ENCODE measurements at regions not wholly inside any gene's neighbourhood (a gene's known extent, or its start where the extent isn't known, plus 50 kb on each side); places are given as distances from the start of the nearest gene placed in this dataset.

DNA sequence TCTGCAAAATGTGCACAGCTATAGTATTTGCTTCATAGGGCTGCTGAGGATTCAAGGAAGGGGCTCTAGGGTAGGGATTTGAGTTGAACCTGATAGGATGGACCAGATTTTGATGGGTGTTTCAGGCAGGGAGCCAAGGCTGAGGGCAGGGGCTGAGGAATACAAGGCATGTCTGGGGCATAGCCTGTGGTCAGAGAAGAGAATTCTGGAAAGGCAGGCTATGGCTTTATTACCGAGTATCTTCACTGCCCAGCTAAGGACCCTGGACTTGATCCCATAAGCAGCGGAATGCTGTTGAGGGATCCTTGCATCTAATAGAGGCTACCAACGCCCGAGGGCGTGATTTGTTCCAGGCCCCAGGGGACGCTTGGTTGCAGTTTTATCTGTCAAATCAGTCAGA, 193.0 kb upstream of the TLE3 start:
- DNase-seq: no peak

DNA sequence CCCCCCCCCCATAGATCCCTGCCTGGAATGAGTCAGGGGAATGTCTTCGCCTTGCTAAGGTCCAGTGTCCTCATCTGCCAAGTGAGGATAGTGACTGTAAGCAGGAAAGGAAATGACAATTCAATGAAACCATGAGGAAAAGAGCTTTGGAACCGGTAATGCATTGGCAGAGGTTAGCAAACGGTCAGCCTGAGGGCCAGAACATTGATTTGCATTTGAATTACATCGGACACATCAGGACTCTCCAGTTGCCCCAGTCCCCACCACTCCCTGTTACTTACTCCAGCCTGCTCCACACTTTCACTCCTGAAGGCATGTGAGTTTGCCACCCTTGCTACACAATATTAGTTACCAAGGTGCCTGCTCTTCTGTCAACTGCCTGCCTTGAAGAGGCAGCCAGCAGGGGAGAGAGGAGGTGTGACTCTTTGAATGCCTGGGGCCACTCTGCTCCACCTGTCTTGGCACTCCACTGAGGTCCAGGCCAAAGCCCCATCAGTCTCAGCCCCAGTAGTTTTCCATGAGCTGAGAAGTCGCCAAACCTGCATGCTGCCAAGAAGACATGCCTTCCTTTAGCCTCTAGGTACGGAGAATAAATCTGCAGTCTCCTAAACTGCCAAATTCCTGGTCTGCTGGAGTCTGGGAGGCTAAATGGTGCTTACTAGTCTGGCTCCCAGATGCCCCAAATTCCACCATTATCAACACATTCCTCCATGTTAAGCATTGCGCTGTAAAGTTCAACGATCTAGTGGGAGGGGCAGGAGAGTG, 191.7 kb upstream of the TLE3 start:
- no peak for DNase-seq

DNA sequence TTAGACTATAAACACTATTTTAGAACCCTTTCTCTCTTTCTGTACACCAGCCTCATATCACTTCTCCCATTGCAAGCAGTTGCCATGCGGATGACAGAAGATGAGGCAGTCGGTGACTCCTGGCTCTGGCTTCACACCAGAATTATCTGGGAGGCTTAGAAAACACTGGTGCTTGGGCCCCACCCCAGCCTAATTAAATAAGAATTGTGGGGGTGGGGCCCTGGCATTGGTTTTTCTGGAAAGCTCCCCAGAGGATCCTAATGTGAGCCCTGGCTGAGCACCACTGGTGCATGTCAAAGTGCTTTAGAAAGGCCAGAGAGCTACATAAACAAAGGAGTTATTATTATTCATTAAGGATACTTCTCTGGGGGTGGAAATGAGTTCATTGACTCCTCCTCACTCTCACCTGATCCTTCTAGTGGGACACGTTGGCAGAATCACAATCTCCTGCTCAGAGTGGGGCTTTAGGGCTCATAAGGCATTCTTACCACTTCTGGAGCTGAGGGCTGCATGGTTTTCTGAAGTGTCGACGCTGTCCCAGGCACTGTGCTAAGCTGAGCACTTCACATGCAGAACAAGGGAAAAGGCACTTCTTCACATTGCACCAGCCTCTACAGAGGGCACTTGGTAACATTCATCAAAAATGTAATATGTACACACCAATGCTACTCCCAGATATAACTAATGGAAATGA, 188.5 kb upstream of the TLE3 start:
- DNase-seq: no peak

DNA sequence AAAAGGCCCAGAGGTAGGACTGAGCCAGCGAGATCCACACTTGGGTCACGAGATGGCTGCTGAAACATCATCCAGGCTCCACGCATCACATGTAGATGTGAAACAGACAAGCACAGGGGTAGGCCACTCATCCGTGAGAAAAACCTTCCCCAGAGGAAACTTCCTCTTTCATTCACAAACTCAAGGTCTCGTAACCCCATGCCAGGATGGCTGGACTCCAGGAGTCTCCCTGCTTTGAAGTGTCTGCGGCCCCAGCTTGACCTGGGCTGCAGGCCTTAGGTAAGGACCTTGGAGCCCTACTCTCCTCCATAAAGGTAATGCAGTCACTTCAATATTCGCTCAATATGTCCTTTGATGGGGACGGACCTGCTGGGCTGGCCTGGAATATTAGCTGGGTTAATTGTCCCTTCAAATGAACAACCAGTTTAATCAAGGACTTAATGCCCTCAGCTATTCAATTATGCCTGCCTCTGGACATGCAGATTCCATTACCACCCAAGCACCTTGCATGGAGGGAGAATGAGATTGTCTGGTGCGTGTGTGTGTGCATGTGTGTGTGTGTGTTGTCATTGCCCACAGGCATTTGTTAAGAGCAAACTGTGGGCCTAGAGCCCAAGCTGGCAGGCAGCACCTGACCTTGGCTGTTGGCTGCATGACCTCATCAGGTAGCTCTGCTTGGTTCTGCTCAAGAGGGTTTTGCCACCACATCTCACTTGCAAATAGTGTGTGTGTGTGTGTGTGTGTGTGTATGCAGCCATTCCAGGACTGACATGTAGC, 186.9 kb upstream of the TLE3 start:
- no peak for DNase-seq

DNA sequence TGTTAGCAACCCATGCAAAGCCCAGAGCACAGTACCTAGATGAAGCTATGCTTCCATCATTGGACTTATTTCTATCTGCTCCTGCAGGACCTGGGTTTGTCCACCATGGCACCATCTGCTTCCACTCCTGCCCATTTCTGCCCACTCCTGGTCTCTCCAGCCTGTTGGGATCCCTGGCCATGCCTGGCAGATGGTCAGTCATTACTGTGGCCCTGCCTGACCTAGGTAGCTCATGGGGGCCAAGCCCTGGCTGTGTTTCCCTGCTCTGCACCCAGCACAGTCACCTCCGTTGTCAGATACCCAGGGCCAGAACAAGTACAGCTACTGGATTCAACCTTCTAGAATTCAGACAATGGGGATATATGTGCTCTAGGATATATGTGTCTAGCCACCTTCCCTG, 185.8 kb upstream of the TLE3 start:
- DNase-seq: no peak

DNA sequence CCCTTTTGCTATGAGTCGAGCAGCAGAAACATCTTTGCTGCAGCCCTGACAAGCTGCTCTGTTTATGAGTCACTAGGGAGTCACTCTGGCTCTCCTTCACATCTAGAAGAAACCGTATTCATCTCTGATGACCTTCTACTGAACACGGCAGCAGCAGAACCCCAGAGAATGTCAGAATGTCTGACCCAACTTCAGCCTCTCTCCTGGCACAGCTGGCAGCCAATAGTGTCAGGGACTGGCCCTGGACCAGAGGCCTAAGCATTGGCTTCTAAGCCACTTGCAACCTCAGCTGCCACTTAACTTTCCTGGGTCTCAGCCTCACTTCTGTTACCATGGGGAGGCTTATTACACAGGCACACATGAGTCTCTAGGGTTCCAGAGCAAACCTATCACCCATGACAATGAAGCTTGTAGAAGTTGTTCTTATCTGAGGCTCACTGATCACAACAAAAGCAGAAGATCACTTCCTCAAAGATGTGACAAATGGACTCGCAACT, 184.1 kb upstream of the TLE3 start:
- DNase-seq: no peak

DNA sequence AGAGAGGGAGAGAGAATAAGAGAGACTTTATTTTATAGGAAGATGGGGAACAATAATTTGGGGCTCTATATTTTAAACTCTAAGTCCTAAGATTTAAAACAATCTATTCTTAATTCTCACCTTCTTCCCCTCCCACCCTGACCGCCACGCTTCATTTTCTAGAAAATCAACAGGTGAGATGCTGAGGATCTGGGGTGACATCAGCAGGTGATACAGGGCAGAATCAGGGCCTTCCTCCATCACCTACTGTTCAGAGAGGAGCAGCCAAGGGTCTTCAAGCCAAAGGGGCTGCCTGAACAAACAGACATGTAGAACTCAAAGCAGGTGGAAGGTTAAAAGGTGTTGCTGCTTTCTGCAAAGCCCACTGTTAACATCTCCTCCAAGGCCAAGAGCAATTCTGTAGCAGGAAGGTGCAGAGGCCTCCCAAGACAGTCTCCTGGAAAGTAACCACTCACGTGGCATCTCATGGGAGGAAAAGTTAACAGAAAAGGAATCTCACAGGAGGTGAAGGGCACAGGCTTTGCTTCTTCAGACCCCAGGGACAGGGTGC, 183.6 kb upstream of the TLE3 start:
- DNase-seq: no peak

DNA sequence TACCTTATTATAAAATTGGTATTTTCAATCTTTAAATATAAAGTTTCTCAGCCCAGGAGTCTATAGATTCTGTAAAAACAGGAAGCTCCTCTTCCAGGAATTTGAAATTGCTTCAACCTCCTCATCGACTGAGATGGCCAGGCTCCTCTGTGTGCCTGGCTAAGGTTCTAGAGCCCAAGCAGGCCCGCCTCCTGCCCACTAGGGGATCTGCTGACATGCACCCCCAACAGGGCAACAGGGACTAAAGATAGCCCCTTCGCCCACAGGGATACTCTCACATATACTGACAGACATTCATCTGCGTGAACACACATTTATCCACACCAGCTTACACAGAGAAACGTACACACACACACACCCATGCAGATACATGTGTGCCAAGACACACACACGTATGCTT, 183.1 kb upstream of the TLE3 start:
- DNase-seq: no peak

DNA sequence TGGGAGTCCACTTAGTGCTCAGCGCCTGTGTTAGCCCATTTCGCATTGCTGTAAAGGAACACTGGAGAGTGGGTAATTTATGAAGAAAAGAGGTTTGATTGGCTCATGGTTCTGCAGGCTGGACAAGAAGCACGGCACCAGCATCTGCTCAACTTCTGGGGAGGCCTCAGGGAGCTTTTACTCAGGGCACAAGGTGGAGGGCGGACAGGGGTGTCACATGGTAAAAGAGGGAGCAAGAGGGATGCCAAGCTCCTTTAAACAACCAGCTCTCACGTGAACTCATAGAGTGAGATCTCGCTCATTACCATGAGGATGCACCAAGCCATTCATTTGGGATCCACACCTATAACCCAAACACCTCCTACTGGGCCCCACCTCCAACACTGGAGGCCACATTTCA, 181.4 kb upstream of the TLE3 start:
- no peak for DNase-seq

DNA sequence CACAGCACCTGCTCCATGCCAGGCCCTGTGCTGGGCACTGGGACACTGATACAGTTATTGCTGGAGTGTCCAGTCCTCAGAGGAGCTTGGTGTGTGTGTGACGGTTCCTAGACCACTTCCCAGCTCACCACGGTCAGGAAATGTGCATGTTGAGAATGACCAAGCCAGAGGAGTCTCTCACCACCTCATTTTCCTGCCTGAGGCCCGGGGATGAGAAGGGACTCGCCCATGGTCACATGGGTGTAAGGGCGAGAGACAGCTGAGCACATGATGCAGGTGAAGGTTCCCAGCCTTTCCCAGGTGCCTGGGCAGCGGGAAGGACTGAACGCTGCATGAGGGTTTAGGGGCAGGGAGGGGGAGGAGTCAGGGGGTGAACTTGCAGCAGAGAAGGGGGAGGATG, 180.9 kb upstream of the TLE3 start:
- DNase-seq: no peak

DNA sequence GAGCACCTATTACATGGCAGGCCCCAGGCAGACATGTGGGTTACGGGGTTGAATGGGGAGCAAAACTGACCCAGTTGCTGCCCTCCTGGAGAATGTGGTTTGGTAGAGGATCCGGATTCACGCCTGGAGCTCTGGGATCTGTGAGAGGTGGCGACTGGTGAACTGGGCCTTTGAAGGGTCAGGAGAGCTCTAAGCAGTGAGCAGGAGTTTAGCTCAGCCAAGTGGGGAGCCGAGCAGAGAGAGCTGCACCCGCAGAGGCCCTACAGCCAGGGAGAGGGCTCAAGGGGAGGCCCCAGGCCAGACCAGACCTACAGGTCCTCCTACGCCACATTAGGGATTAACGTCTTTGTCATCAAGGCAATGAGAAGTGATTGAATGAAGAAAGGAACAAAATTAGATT, 179.8 kb upstream of the TLE3 start:
- no peak for DNase-seq

DNA sequence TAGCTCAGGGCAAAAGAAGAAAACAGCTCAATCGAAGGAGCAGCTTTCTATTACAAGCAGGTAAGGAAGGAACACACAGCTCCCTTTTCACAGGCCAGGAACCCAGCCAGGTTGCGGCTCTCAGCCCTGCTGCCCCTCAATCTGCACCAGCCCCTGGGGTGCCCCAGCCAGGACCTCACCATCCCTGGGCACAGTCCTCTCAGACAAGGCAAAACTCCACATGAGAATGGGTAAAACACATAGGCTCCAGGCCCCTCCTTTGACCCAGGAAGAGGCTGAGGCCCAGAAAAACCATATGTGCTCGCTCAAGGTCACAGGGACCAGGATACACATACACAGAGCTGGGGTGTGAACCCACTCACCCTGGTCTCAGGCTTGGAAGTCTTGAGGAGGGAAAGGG, 178.7 kb upstream of the TLE3 start:
- no peak for DNase-seq

DNA sequence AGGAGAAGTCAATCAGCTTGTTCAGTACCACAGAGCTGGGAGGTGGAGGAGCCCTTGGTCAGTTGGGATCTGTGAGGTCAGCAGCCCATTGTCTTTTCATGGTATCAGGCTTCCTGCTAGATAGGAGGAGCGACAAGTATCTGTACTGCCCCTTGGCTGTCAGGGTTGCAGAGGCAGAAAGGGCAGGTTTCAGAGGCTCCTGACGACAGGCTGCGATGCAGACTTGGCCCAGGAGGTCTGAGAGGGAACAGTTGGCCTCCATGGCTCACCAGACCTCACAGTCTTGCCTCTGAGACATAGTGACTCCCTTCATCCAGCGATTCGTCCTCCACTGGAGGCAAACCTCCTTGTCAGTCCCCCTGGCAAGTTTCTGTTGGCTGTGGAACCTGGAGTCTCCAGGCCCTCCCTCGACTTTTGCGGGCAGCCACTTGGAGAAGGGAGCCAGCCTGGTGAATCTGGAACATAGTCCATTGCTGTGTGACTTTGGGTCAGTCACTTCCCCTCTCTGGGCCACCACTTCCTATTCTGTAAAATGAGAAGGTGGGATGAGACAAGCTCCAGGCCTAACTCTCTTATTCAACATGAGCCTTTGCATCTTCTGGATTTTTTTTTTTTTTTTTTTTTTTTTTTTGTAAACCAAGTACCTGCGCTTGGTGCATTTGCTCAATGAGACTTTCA, 177.9 kb upstream of the TLE3 start:
- no peak for DNase-seq

DNA sequence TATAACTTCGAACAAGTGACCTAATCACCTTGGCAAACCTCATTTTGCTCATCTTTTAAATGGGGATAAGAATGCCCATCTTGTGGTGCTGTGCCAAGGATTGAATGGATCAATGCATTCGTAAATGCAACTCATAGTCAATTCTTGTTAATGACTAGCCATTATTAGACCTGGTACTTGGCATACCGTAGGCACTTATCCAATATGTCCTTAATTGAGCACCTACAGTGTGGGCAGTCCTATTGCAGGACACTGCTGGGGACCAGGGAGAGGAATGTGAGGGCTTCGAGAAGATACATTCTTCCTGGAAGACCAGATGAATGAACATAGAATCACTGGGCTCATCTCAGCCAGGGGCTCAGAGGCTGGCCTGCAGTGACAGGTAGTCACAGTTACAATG, 177.2 kb upstream of the TLE3 start:
- DNase-seq: no peak

DNA sequence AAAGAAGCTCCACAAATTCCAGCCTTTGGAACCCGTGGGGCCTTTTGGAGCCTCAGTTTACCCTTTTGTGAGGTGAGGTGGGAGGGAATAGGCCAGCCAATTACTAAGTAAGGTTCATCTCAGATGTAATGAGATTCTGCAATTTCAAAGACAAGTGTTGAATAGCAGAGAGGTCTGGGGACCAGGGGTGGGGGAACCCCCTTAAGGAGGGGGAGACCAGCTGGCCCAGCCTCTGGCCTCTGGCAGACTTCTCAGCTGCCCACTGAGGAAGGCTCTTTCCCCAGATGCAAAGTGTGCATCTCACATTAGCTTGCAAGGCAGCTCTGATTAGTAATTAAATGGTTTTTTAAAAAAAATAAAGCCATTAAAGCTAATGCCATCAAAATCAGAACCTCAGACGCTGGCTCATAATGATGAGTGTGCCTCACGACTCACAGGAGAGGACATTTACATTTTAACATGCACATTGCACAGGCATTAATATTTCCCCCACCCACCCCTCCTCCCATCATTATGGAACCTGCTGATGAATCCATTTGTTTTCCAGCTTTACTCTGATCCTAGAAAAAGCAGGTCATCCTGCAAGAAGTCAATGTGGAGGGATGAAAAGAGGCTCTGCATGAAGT, 176.7 kb upstream of the TLE3 start:
- no peak for DNase-seq

DNA sequence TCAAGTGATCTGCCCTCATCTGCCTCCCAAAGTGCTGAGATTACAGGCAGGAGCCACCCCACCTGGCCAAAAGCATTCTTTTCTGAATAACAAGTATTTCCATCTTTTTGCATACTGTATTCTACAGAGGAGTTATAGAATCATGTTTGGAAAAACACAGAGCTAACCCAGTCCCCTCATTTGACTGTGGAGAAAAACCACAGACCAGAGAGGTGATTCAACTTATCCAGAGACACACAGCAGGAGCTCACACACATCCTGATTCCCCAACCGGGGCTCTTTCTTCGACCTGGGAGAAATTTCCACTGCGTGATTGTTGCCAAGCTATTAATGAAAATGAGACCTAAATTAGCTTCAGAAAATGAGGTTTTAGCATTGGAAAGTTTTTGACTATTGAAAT, 176.1 kb upstream of the TLE3 start:
- no peak for DNase-seq

DNA sequence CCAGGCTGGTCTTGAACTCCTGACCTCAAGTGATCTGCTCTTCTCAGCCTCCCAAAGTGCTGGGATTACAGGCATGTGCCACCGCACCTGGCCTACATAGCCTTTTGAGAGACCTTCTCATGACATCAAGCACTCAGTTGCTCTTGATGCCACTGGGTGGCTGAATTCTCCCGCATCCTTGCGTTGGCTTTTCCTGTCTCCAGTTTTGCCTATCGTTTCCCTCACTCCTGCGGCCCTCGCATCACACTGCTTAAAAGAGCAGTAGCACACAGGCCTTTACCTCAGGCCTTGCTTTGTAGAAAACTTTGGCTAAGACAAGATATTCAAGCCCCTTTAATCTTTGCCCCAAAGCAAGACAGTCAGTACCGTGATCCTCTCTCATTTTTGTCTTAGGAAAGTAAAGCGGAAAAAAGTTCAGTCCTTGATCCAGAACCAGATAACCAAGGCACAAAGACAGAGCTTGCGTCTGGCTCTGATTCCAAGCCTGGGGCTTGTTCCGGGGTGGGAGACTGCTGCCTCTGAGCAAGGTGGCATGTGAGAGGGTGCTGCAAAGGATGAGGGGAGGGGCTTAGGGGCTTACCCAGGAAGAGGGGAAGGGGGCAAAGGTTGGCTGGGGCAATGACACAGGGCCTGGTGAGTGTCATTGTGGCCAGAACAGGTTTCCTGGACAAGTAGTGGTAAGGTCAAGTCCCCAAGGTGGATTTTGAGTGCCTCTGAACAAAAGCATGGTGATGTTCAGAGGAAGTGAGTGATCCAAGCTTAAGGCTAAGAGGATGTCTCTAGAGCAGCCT, 175.0 kb upstream of the TLE3 start:
- no peak for DNase-seq

DNA sequence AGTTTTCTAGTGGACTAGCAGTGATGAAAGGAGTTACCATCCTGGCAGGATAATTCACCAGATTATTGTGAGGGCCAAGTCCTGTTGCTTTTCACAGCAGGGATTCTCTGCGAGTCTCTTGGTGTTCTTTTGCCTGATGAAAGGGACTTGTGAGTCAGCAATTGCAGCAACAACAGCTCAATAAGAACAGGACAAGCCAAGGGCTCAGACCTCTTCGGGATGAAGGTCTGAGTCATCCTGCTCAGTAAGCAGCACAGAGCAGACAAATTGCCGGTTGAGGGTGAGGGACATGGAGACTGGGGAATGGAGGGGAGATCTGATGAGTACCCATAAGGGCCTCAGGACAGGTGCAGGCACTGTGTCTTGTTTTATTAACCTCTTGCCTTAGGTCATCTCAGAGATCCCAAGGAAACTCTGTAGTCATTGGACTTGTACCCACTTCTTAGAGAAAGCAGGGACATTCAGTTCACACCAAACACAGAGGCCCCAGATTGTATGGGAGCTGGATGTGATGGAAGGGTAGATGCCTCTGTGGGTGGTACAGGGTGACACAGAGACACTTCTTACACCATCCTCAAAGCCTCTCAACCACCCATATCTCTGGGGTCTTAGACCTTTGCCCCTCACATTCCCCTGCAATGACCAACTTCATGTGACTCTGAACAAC, 173.8 kb upstream of the TLE3 start:
- no peak for DNase-seq

DNA sequence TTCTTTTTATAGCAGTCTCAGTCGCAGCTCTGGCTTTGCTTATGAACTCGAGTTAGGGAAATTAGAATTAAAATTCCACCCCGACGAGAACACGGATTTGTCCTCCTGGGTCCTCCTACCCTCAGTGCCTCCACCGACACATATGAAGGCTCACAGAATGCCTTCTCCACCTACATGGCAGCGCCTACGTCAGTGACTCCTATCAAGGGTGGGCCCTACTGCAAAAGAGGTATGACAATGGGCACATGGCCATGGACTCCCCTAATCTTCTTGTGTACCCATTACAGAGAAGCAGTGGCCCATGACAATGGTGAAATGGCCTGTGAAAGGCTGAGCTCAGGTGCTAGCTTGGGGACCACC, 173.0 kb upstream of the TLE3 start:
- DNase-seq: no peak

DNA sequence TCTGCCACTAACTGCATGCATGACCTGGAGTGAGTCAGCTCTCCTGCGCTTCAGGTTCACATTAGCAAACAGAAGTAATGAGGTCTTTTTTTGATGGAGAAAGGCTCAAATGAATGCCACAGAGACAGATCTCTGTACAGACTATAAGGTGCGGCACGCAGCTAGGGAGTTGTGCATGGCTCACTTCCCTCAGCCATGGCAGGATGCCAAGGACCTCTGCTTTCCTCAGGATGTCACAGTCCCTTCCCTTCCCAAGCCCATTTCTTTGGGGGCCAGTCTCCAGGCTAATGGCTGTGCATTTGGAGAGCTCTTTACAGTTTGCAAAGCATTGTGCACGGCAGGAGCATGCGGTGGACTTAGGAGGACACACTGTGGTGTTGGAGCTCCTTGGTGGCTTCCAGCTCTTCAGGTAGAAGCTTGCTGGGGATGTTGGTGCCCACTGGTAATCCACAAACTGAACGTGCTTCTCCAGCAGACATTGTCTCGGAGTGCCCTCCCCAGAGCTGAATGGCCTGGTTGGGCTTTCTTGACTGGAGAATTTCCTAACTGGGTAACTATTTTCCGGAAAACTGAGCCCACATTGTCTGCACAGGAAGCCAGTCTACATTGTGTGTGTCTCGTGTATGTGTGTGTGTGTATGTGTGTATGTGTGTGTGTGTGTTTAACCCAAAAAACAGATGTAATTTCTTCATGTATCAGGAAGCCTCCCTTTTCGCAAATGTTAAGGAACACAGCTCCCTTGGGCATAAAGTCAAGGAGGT, 172.5 kb upstream of the TLE3 start:
- DNase-seq: no peak
